NAMALWA (cell line): ENCODE measurements at regions not wholly inside any gene's neighbourhood (a gene's known extent, or its start where the extent isn't known, plus 50 kb on each side); places are given as distances from the start of the nearest gene placed in this dataset.
A peak's percentile ranks its signal among the peaks of the same experiment; 100 is the strongest.

ENCODE experiments used
- DNase-seq: peaks from one replicate; pipeline ENCODE4 v3.0.0-alpha.2; 2015; ENCODE audit warnings: low spot score

GRCh38 chr6:169944061-169944337 is 192.6 kb downstream of the ERMARD start:
- no peak for DNase-seq

GRCh38 chr6:169943241-169944060 is 192.0 kb downstream of the ERMARD start:
- no peak for DNase-seq

- DNase-seq: no peak
Observed at GRCh38 chr6:169942173-169942572, 190.8 kb downstream of the ERMARD start.

- DNase-seq: no peak
Observed at GRCh38 chr6:169940481-169941271, 189.3 kb downstream of the ERMARD start.

DNA sequence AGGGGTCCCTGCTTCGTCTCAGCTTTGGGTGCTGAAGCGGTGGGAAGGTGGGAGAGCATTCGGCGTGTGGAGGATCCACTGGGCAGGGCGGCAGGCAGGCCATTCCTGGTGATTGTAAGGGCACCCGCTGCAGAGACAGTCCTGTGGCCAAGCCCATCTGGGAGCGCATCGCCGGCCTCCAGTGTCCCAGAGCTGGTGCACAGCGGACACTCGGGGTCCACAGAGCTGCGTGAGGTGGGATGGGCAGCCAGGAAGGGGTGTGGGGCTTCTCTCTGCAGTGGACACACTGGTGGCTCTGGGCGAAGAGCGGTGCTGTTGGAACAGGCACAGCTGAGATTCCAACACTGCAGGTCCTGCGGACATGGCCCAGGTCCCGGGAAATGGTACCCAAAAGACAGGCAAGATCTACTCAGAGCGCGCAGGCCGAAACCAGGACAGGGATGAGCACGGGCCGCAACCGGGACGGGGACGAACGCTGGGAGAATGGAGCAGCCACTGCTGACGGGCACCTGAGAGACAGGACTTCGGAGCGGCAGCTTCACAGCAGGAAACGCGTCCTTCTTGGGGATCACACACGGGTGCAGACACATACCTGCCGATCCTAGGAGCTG is 188.2 kb downstream of the ERMARD start:
- DNase-seq: no peak

GRCh38 chr6:169938731-169939130 is 187.3 kb downstream of the ERMARD start:
- no peak for DNase-seq

DNA sequence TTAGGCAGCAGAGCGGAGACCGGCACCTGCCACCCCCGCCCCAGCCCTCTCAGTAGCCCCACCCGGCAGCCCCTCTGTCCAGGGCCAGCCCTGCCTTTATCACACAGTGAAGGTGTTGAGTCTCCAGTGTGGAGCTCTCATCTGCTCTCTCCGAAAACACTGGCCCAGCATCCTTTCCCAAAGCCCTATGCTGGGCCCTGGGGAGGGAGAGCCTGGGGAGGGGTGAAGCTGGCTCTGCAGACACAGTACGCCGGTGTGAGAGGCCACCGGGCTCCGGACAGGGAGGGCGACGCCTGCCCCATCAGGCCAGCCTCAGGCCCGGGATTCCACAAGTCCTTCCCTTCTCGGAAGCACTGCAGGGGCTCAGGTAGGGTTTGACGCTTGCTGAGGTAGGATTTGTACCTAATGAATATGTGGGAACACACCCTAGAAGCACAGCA is 186.9 kb downstream of the ERMARD start:
- DNase-seq: no peak

GRCh38 chr6:169937389-169938261 is 186.2 kb downstream of the ERMARD start:
- no peak for DNase-seq

DNA sequence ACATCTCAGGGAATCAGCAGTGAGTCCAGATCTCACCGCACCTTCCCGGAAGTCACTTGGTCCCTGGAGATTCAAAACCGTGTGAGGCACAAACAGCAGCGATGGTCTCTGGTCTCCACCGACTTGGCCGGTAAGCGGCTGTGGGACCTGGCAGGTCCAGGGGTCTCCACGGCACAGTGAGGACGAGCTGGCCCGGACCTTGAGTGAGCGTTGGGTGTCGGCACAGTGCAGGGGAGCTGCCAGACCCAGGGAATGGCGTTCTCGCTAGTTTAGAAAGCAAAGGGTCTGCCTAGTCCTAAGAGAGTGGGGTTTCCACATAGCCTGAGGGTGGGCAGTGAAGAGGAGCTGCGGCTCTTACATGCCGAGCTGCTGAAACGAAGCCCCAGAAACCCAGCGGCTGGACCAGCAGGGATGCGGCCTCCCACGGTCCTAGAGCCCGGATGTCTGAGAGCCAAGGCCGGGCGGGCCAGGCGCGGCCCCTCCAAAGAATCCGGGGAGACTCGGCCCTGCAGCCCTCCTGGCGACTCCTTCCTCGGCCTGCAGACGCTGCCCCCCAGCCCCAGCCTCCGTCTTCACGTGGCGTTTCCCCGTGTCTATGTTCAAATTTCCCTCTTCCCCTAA is 185.0 kb downstream of the ERMARD start:
- no peak for DNase-seq

GRCh38 chr6:169935861-169936260 is 184.4 kb downstream of the ERMARD start:
- DNase-seq: no peak

DNA sequence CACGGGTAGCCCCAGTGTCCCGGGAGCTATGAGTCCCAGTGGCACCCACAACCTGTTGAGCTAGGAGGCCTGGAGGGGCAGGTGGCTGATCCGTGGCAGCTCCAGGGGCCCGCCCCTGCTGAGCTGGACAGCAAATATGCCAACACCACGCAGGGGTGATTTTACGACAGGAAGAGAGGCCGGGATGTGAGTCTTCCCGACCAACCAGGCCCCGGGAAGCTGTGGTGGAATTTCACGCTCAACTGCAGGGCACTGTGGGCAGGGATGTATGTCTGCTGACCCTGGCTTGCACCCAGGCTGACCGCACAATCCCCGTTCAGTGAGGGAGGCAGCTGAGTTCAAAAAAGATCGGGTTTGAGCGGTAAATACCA is 183.9 kb downstream of the ERMARD start:
- DNase-seq: no peak

DNA sequence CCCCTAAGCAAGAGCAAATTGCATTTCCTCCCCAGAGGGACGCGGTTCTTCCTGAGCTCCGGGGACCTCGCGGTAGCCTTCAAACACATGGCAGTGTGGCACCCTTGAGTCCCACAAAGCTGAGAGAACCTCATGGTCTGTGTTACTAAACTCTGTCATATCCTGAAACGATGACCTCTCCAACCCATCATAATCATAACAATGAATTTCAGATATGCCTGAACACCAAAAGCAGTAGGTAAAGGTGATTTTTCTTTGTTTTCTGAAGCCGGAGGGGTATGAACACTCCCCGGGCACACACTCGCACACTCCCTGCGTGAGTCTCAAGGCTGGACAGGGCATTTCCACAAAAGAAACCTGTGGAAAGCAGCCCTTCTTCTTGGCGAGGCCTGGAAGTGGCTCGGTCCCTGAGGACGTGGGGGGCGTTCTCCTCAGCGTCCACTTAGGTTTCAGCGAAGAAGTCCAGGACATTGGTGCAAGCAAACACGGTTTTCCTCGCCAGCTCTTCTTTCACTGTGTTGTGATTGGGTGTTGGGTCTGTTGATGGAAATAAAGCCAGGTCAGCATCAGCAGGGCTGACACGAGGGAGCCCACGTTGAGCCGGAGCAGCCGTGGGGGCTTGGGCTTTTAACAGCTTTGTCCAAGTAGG is 183.4 kb downstream of the ERMARD start:
- DNase-seq: no peak

GRCh38 chr6:169933839-169934698 is 182.6 kb downstream of the ERMARD start:
- DNase-seq: no peak

DNA sequence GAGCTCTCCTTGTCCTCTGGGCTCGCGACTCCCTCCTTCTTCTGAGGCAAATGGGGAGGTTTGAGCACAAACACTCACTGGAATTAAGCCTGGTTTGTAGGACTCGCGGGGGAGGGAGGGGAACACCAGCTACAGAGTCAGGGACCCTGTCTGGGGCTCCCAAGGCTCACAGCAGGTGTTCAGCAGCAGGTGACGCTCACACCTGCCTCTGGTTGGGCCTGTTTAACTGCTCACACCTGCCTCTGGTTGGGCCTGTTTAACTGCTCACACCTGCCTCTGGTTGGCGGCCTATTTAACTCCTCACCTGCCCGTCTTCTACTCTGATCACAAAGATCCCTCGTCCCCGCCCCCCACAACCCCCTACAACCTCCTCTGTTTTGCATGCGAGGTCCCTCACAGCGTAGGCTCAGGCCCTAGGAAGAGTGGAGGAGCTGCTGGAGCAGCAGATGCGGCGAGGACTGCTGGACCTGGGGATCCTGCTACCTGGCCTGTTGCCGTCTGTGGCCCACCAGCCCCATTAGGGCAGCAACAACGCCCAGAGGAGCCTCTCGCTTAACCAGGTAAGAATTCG is 181.9 kb downstream of the ERMARD start:
- no peak for DNase-seq

DNA sequence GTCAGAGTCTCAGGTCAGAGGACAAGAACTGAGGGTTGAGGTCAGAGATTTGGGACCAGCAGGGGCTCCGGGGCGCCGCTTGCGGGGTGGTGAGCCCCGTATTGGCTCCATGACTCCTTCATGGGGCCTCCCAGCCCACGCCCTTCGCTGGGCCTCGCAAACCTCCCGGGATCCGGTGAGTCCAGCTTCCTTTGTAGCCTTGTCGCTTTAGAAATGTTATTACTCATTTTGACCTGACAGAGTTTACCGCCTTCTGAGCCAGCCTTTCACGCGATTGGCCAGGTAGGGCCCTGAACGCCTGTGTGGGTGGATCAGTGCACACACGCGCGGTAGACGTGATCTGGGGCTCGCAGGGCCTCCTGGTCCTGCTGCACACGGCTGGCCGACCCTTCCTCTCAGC is 181.1 kb downstream of the ERMARD start:
- DNase-seq: no peak

DNA sequence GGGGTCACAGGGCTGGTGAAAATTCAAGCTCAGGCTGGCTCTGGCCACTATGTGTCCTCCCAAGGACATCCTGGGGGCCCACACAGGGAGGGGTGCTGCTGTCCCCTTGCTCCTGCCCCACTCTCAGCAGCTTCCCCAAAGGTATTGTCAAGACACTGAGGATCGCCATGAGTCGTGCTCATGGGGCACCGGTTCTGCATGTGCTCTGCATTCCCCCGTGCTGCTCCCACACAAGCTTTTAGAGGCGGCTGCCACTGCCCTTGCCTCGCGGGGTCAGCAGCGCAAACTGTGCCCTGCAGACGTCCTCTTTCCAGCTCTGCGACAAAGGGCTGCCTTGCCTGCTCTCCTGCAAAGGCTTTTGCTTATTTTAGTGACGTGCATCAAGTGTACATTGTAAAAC is 179.8 kb downstream of the ERMARD start:
- DNase-seq: no peak

- DNase-seq: peak; percentile 5
Observed at GRCh38 chr6:169930799-169931198, 179.4 kb downstream of the ERMARD start.

GRCh38 chr6:169927711-169928110 is 176.3 kb downstream of the ERMARD start:
- no peak for DNase-seq

GRCh38 chr6:169926617-169927417 is 175.4 kb downstream of the ERMARD start:
- DNase-seq: no peak
